GM18870 (cell line): ENCODE measurements at regions not wholly inside any gene's neighbourhood (a gene's known extent, or its start where the extent isn't known, plus 50 kb on each side); places are given as distances from the start of the nearest gene placed in this dataset.
"Not testable (repeated sequence)": the region's sequence is repeated elsewhere in the genome, so short reads cannot be mapped to it uniquely, and the experiment has no call there.

ENCODE experiments used
- ATAC-seq: cut with Tn5 transposase; IDR thresholded peaks from one replicate; pipeline ENCODE4 v1.9.1; 2021; ENCODE audit warnings: moderate library complexity; ENCODE audit not compliant: unreplicated experiment

- not testable (repeated sequence) for ATAC-seq
These were observed 203.9 kb downstream of the SPATA31A1 start for GRCh38 chr9:39559384-39559783.

DNA sequence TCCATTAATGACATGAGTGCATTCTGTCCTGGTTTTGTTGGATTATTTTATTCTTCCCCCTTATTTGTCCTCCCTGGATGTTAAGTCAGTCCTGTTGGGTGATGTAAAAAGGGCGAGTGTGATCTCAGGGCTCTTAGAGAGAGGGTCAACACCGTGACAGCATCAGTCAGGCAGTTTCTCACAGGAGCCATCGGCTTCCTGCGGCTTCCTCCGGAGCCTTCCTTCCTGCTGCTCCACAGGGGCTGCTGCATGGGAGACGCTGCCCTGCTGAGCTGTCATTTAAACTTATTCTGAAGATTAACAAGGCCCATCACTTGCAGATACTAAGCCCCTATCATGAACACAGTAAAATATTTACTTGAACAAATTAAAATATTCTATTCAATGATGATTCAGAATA lies 211.3 kb downstream of the SPATA31A1 start:
- not testable (repeated sequence) for ATAC-seq

GRCh38 chr9:39567396-39567795 lies 211.9 kb downstream of the SPATA31A1 start:
- not testable (repeated sequence) for ATAC-seq

- not testable (repeated sequence) for ATAC-seq
These were observed 213.4 kb downstream of the SPATA31A1 start for GRCh38 chr9:39568900-39569299.

DNA sequence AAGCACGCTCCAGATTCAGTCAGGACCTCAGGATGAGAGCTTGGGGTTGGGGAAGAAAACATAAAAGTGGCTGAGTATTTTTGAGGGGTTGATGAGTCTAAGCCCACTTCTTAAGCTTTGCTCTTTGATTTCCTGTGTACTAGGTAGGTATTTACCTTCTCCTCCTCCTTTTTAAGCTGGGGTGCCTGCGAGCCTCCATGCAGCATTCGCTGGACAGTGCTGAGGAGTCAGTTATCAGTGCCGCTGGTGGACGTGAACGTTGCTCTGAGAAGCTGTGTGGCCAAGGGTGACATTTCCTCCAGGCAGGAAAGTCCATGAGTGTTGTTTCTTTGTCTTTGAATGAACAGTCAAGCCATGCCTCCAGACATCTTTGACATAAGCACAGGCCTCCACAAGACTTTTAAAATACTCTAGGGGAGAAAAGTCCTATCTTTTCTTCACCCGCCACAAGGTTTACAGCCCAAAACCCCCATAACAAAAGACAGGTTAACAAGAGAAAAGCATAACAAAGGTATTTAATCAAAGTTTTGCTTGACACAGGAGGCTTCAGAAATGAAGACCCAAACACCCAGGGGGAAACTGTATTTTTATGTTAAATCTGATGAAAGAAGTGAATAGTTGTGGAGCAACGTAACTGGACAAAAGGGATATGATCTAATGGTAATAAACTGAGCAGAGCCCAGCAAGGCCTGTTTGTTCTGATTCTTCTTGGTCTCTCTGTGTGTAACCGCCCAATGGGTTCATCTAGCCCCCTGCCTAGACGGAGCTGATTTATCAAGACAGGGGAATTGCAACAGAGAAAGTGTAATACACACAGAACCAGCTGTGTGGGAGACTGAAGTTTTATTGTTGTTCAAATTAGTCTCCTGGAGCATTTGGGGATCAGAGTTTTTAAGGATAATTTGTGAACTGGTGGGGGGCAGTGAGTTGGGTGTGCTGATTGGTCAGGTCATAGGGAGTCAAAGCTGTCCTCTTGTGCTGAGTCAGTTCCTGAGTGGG lies 217.9 kb downstream of the SPATA31A1 start:
- not testable (repeated sequence) for ATAC-seq

- not testable (repeated sequence) for ATAC-seq
These were observed 223.5 kb downstream of the SPATA31A1 start for GRCh38 chr9:39579000-39579399.

DNA sequence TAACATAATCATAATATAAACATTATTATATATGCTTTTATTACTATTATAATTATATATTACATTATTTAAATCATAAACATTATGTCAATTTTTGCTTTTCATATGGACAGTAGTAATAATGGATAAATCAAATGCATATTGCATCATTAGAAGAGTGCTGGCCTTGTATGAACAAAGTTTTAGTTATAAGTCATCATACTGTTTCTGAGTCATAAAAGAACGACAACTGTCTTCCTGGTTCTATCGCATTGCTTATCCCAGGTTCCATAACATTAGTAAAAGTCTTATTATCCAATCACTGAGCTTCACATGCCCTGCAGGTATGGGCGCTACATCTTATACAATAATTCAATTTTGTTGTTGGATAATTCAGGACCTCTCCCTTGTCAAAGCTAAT lies 225.8 kb downstream of the SPATA31A1 start:
- ATAC-seq, result not testable (repeated sequence)

DNA sequence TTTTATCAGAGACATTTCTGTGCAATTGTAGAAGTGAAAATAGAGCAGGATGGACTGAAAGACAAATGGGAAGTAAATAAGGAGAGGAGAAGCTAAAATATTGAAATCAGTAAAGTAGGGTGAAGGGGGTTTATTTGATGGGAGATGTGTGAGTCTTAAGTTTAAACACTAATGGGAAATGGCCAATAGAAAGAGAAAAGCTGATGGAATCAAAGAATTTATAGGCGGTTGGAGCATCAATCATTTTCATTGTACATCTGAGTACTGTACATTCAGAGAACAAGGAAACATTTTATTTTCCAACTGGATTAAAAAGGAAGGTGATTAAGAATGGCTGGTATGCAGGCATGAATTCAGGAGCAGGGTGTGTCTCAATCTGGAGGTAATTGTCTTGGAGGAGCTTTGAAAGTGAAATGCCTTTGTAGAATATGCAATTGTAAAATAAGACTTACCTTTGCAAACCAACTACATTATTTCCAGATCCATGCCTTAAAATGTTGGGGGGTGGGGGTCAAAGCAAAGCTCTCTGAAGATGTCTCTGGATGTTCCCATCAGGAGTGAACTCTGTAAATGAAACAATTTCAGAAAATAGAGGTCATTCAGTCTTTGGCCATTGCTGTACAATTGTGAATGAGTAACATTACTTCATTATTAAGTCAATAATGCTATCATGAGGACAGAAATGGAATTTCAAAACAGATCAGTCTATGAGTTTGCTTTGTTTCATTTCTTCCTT lies 227.4 kb downstream of the SPATA31A1 start:
- not testable (repeated sequence) for ATAC-seq

- not testable (repeated sequence) for ATAC-seq
These were observed 227.9 kb downstream of the SPATA31A1 start for GRCh38 chr9:39583413-39583747.

- not testable (repeated sequence) for ATAC-seq
These were observed 229.8 kb downstream of the SPATA31A1 start for GRCh38 chr9:39585233-39585632.

- ATAC-seq, result no peak
These were observed 232.5 kb downstream of the SPATA31A1 start for GRCh38 chr9:39587844-39588499.

DNA sequence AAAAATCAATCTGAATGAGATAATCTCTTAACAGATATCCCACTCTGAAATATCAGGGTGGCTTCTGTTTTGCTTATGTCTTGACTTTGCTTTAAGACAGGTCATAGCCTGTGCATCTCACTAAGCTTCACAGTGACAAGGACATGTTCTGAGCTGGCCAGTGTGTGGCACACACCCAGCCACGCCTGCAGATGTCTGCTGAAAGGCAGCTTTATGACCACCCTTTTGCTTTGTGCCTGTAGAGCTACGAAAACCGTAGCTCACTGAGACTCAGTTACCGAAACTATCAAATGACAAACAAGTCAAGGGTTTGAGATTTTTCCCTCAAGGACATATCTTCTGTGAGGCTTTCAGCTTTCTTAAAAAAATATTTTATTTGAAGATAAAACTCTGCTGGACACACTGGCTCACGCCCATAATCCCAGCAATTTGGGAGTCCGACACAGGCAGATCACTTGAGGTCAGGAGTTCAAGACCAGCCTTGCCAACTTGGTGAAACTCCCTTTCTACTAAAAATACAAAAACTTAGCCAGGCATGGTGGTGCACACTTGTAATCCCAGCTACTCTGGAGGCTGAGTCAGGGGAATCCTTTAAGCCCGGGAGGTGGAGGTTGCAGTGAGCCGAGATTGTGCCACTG lies 233.2 kb downstream of the SPATA31A1 start:
- no peak for ATAC-seq

DNA sequence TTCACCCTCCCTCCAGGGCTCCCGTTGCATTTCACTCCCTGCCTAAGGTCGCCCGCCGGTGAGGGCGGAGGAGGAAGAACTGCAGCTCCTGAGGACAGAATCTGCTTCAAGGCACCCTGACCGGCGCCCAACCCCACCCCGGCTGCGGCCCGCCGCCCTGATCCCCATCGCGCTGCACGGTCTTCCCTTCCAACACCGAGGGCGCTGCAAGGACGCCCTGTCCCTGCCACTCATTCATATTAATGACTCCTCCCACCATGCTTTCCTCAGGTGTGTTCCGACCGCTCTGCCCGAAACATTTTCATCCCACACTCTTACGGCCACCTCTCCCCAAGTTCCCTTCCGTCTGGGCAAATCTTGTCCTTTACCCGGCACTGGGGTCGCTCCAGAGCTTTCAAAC lies 248.6 kb downstream of the SPATA31A1 start:
- not testable (repeated sequence) for ATAC-seq

DNA sequence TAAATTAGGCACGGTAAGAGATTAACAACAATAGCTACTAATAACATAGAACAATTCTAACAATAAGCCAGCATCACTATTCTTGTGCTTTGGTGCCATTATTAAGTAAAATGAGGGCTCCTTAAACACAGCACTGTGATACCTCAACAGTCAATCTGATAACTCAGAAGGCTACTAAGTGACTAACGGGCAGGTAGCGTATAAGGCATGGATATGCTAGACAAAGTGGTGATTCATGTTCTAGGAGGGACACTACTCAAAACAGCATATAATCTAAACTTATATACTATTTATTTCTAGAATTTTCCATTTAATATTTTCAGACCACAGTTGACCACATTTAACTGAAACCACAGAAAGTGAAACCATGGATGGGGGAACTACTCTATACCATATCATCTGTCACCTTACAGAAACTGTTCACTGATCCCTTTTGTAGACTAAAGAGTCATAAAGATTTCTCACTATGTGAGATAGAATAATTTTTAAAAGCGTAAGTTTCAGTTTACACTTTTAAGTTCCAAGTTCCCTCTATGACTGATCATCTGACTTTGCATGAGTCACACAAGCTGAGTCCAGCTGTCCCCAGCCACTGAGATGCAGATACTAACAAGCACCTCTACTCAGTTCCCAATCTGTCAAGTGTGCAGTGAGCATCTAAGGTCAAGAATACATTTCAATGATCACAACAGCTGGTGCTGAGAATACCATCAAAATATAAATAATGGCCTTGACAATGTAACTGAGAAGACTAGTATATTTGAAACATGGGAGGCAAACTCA lies 256.2 kb downstream of the SPATA31A1 start:
- peak; percentile 97 for ATAC-seq

- ATAC-seq, result not testable (repeated sequence)
These were observed 261.0 kb downstream of the SPATA31A1 start for GRCh38 chr9:39616480-39616879.

DNA sequence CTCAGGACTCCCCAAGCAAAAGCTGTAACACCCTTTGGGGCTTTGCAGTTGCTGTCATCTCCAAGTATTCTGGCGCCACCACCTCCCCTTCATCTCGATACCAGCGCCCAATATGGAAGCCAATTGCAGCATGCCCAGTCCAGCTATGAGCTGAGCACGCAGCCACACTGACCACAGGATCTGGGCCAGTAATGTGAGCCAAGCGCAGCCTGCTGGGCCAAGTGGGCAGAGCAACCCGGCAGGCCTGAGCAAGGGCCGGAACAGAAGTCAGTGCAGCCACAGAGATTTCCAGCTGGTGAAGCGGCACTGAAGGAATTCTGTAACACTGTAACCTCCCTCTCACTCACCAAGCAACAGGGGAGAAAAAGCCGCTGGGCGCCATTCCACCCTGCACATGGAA lies 268.6 kb downstream of the SPATA31A1 start:
- not testable (repeated sequence) for ATAC-seq

DNA sequence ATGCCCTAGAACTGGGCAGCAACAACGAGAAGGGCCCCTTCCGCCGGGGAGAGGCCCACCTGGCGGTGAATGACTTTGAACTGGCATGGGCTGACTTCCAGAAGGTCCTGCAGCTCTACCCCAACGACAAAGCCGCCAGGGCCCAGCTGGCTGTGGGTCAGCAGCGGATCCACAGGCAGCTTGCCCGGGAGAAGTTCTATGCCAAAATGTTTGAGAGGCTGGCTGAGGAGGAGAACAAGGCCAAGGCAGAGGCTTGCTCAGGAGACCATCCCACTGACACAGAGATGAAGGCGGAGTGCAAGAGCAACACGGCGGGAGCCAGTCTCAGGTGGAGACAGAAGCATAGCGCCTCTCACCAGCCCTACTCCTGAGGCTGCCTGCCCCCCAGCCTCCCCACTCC lies 276.6 kb downstream of the SPATA31A1 start:
- not testable (repeated sequence) for ATAC-seq

GRCh38 chr9:39649029-39649428 lies 293.6 kb downstream of the SPATA31A1 start:
- ATAC-seq, result not testable (repeated sequence)

GRCh38 chr9:39656960-39657603 lies 301.6 kb downstream of the SPATA31A1 start:
- ATAC-seq, result peak; percentile 76
